ENCODE measurements at regions not wholly inside any gene's neighbourhood (a gene's known extent, or its start where the extent isn't known, plus 50 kb on each side); places are given as distances from the start of the nearest gene placed in this dataset.

GRCh38 chr4:165723051-165723795 lies 149.8 kb upstream of the TLL1 start:
- no peak for TF ChIP-seq CTCF (conservative IDR thresholded peaks at IDR 0.05; ENCODE audit: low read depth, low read length)
- H3K4me3 ChIP-seq (ENCODE audit: low read length), result no peak overlapping the region
- no peak for DNase-seq (ENCODE audit: low read depth)

GRCh38 chr4:165724786-165725185 lies 148.3 kb upstream of the TLL1 start:
- H3K4me3 ChIP-seq (ENCODE audit: low read length), result no peak overlapping the region
- no peak for DNase-seq (ENCODE audit: low read depth)
- no peak for TF ChIP-seq CTCF (conservative IDR thresholded peaks at IDR 0.05; ENCODE audit: low read depth, low read length)

GRCh38 chr4:165725352-165725751 lies 147.7 kb upstream of the TLL1 start:
- no peak for TF ChIP-seq CTCF (conservative IDR thresholded peaks at IDR 0.05; ENCODE audit: low read depth, low read length)
- no peak overlapping the region for H3K4me3 ChIP-seq (ENCODE audit: low read length)
- no peak for DNase-seq (ENCODE audit: low read depth)

GRCh38 chr4:165726831-165727230 lies 146.2 kb upstream of the TLL1 start:
- DNase-seq (ENCODE audit: low read depth), result no peak
- H3K4me3 ChIP-seq (ENCODE audit: low read length), result no peak overlapping the region
- no peak for TF ChIP-seq CTCF (conservative IDR thresholded peaks at IDR 0.05; ENCODE audit: low read depth, low read length)

- no peak for TF ChIP-seq CTCF (conservative IDR thresholded peaks at IDR 0.05; ENCODE audit: low read depth, low read length)
- H3K4me3 ChIP-seq (ENCODE audit: low read length), result no peak overlapping the region
- DNase-seq (ENCODE audit: low read depth), result no peak
Measured at GRCh38 chr4:165737309-165737972, 135.6 kb upstream of the TLL1 start.

GRCh38 chr4:165738571-165738970 lies 134.5 kb upstream of the TLL1 start:
- no peak for TF ChIP-seq CTCF (conservative IDR thresholded peaks at IDR 0.05; ENCODE audit: low read depth, low read length)
- no peak overlapping the region for H3K4me3 ChIP-seq (ENCODE audit: low read length)
- DNase-seq (ENCODE audit: low read depth), result no peak

- no peak for DNase-seq (ENCODE audit: low read depth)
- TF ChIP-seq CTCF (conservative IDR thresholded peaks at IDR 0.05; ENCODE audit: low read depth, low read length), result no peak
- H3K4me3 ChIP-seq (ENCODE audit: low read length), result no peak overlapping the region
Measured at GRCh38 chr4:165740911-165741310, 132.1 kb upstream of the TLL1 start.
